ENCODE measurements at regions not wholly inside any gene's neighbourhood (a gene's known extent, or its start where the extent isn't known, plus 50 kb on each side); places are given as distances from the start of the nearest gene placed in this dataset.

GRCh38 chr5:74497706-74498105 lies 142.8 kb downstream of the ENC1 start:
- ChIA-PET SMC1A (ENCODE audit: uncharacterized antibody, unreplicated experiment) (interaction anchor here (1.2 to 1.9 kb wide), 3 partner anchors 10 to 315 kb away, joined by 3 to 5 read pairs (median 5); no protein-coding TSS in a partner anchor), POLR2A (no interaction called here), RAD21 (ENCODE audit: unreplicated experiment) (interaction anchor here (0.7 kb wide), 1 partner anchor 10 kb away, joined by 3 read pairs; no protein-coding TSS in a partner anchor), CTCF (no interaction called here)
- Histone ChIP-seq H3K36me3 (ENCODE audit: control insufficient read depth in 2 of 2, insufficient read depth in 2 of 2, low read length in 1 of 2) (no peaks in the 10 kb centered on the region), H3K27ac (ENCODE audit: control insufficient read depth, insufficient read depth) (no peak overlapping the region), H2AFZ (ENCODE audit: control insufficient read depth, low read depth, low read length) (no peak overlapping the region), H3K4me3 (no peak overlapping the region), H3K4me2 (ENCODE audit: control insufficient read depth, insufficient read depth) (no peak overlapping the region), H3K9ac (ENCODE audit: control insufficient read depth, insufficient read depth, low read length) (no peak overlapping the region), H4K20me1 (ENCODE audit: control insufficient read depth, insufficient read depth) (no peaks in the 10 kb centered on the region), H3K27me3 (replicated peaks in 1 of 2; ENCODE audit: control insufficient read depth in 2 of 2, insufficient read depth in 2 of 2, low read length in 1 of 2) (no peaks in the 10 kb centered on the region), H3K4me1 (ENCODE audit: control insufficient read depth, insufficient read depth, low read length) (no peaks in the 10 kb centered on the region), H3K9me3 (replicated peaks; ENCODE audit: control insufficient read depth, insufficient read depth, low read length) (no peaks in the 10 kb centered on the region), H3K79me2 (ENCODE audit: control insufficient read depth, insufficient read depth, low read length) (no peaks in the 10 kb centered on the region)
- TF ChIP-seq CBX3 (IDR thresholded peaks at IDR 0.05; ENCODE audit: borderline replicate concordance, low read depth) (no peak), PKNOX1 (IDR thresholded peaks at IDR 0.05) (no peak), RFX5 (IDR thresholded peaks at IDR 0.05; ENCODE audit: low read depth, low read length) (no peak), NFYA (IDR thresholded peaks at IDR 0.05; ENCODE audit: borderline replicate concordance, low read depth, low read length) (no peak), BCL11A (IDR thresholded peaks at IDR 0.05; ENCODE audit: low read depth, low read length) (no peak), EP300 (IDR thresholded peaks at IDR 0.05; ENCODE audit: borderline replicate concordance in 1 of 2, control insufficient read depth in 1 of 2, low read depth in 2 of 2, low read length in 2 of 2) (no peak), TAF1 (IDR thresholded peaks at IDR 0.05; ENCODE audit: borderline replicate concordance, low read depth, low read length) (no peak), PAX8 (IDR thresholded peaks at IDR 0.05) (no peak), BRCA1 (IDR thresholded peaks at IDR 0.05; ENCODE audit: low read depth, low read length) (no peak), RUNX3 (IDR thresholded peaks at IDR 0.05; ENCODE audit: low read length) (no peak), DPF2 (IDR thresholded peaks at IDR 0.05) (no peak), BACH1 (IDR thresholded peaks at IDR 0.05; ENCODE audit: borderline replicate concordance) (no peak)
- no peak for ATAC-seq
- FAIRE-seq: no peak
- 59% methylated on average over 4 of the region's 4 CpGs for WGBS (ENCODE audit: insufficient coverage, insufficient replicate concordance, low lambda C conversion rate, missing lambda C conversion rate)
- intact Hi-C loops (cut with micrococcal nuclease; ENCODE audit: unreplicated experiment): loop anchor here (10.0 kb wide), 1 partner anchor 173 kb away; no protein-coding TSS in a partner anchor
- in situ Hi-C loops (cut with MboI): no loop called here
- no TSS peak for BruUV-seq (replicated peaks)
- no peak for DNase-seq (ENCODE audit: low read depth, low spot score)
